GM18499 (cell line): ENCODE measurements at regions not wholly inside any gene's neighbourhood (a gene's known extent, or its start where the extent isn't known, plus 50 kb on each side); places are given as distances from the start of the nearest gene placed in this dataset.

Experiments used
- ATAC-seq: cut with Tn5 transposase; IDR thresholded peaks from one replicate; pipeline ENCODE4 v1.9.1; 2021; ENCODE audit warnings: moderate number of reproducible peaks; ENCODE audit not compliant: insufficient read depth, unreplicated experiment

GRCh38 chr7:153859239-153859638 is 193.0 kb upstream of the DPP6 start:
- no peak for ATAC-seq

DNA sequence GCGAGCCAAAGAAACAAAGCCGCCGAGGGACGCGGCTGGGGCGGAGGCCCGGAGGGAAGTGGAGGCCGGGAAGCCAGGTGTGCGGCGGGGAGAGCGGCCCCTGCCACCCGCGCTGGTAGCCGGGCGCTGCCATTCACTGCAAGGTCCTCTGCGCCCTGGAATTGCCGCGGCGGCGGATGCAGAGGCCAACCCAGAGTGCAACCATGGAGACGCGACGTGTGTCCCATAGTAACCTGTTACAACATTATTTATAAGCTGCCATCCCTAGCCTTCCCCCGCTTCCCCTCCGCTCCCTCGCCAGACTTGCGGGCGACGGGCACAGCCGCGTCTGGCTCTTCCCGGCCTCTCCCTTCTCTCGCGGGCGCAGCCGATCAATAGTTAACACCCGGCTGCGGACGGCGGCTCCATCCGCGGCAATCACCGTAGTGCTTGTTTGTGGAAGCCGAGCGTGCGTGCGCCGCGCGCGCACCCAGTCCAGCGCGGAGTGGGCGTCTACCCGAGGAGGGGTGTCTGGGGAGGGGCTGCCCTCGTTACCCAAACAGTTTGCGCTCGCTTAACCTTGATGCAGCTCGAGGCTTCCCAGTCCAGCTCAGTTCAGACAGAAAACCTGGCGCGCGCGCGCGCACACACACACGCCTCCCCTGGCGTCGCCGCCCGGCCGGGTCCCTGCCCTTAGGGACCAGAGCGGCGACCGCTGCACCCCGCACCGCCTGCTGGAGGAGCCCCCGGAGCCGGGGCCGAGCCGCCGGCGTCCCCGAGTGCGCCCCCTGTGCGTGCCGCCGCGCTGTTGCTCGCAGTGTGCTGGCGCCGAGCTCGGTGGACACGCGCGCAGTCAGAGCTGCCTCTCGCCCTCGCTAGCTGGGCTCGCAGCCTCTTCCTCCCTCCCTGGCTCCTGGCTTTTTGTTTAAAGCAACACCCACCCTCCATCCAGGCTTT is 165.4 kb upstream of the DPP6 start:
- no peak for ATAC-seq

DNA sequence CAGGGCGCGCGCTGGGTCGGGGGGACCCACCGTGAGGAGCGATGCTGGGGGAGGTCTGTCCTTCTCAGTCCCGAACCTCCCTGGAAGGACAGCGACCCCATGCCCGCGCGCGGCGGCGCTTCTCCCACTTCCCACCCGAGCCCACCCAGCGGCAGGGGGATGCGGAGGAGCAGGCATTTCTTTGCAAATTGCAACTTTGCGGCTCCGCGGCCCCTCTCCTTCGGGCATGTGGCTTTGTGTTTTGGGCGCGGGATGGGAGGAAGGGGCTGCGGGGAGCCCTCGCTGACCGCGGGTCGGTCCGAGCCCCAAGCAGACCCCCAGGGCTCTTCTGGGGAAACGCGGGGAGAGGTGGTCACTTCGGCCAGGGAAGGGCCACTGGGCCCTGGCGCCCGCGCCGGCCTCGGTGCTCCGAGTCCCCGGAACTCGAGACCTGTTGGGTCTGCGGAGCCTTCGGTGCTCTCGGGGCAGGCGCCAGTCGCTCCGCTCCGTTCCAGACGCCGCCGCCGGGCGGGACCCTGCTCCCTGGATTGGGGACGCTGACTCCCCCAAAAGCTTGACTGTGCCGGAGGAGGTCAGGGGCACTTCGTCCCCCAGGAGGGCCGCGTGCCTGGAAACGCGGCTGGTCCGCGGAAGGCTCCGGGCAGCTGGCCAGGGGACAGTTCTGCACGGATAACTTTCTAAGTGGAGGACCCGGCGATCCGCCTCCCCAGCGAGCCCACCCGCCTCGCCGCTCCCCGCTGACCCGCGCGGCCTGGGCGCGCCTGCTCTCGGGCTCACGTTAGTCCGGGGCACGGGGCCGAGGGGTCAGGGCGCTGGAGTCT is 164.2 kb upstream of the DPP6 start:
- ATAC-seq, result no peak

DNA sequence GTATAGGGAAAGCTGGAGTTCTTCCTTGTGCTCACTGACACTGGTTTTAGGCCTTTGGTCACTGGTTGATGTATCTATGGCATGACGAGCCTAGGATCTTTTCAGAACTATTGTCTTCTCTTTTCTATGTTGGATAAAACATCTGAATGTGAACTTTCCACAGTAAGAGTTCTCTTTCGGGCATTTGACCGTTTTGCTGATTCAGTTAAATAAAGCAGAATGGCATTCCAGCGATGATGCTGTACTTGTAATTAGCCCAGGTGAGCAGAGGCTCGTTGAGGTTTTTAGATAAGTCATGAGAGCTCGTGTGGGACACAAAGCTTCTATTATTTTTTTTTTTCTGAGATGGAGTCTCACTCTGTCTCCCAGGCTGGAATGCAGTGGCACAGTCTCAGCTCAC is 160.2 kb upstream of the DPP6 start:
- ATAC-seq, result no peak

DNA sequence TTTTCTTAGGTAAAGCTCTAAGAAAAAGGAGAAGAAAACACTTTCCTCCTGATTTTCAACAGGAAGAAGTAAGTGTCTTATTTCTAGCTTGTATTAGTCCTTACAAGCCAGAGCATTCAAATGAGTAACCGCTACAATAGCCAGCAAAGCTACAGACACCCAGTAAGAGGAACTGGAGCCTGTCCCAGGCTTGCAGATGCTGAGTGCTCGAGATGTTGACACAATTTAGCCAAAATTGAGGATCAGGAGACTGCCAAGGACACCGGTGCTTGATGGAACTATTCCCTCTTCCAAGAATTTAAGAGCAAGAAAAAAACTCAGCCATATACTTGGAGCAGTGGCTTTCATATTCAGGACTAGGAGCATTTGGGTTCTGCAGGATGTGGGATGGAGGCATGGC is 149.3 kb upstream of the DPP6 start:
- ATAC-seq, result no peak

- ATAC-seq, result no peak
Measured at GRCh38 chr7:153912211-153912610, 140.0 kb upstream of the DPP6 start.

GRCh38 chr7:153920126-153920525 is 132.1 kb upstream of the DPP6 start:
- no peak for ATAC-seq

DNA sequence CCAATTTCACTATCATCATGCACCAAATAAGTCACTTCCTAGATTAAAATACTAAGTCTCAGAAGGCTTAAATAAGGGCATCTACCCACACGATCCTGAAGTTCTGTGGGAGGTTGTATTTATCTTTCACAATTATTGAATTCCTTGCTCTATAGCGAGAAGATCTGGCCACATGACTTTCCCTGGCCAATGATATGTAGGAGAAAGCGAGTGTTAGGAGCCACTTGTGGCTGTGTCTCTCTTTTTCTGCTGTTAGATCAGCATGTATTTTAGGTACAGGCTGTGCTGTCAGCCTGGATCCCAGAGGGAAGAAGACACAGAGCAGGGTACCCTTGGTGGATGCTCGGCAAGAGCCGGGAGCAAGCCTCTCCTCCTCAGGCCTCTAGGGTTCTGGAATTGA is 131.3 kb upstream of the DPP6 start:
- ATAC-seq, result no peak

GRCh38 chr7:153921408-153921807 is 130.8 kb upstream of the DPP6 start:
- no peak for ATAC-seq

GRCh38 chr7:153930696-153931095 is 121.5 kb upstream of the DPP6 start:
- ATAC-seq, result no peak

GRCh38 chr7:153934048-153934447 is 118.2 kb upstream of the DPP6 start:
- ATAC-seq, result no peak

DNA sequence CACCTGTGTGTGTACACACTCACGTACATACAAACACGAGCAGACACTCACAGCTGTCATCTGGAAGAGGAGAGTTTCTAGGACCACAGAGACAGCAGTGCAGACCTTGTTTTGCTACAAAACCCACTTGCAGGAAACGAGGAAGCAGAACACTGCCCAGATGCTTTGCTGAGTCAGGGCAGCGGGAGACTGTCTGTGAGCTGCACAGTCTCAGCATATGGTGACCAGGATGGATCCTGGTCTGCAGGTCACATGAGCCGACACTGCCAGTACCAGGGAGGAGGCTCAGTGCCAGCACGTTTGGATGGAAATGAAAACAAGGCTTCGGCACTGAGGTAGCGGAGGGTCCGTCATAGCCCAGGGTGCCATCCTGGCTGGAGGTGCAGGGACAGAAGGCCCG is 117.6 kb upstream of the DPP6 start:
- ATAC-seq, result no peak

GRCh38 chr7:153935095-153935494 is 117.1 kb upstream of the DPP6 start:
- ATAC-seq, result no peak

- no peak for ATAC-seq
Measured at GRCh38 chr7:153938451-153938850, 113.7 kb upstream of the DPP6 start.

DNA sequence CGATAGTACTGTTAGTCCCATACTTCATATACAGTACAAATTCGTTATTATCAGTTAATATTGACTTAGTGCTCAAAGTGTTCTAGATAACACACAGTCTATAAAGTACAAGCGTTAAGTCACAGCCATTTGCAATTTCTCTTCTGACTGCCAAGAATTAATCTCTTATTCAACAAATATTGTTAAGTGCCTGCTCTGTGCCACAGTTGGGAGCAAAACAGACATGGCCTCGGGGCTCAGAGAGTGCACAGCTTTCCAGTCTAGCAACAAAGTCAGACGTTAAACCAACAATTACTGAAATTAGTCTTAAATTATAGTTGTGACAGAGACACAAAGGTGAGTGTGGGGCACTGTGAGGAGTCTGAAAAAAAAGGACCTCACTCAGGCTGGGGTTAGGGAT is 113.0 kb upstream of the DPP6 start:
- ATAC-seq, result no peak

- ATAC-seq, result no peak
Measured at GRCh38 chr7:153939654-153940053, 112.5 kb upstream of the DPP6 start.

- no peak for ATAC-seq
Measured at GRCh38 chr7:153941061-153941460, 111.1 kb upstream of the DPP6 start.

DNA sequence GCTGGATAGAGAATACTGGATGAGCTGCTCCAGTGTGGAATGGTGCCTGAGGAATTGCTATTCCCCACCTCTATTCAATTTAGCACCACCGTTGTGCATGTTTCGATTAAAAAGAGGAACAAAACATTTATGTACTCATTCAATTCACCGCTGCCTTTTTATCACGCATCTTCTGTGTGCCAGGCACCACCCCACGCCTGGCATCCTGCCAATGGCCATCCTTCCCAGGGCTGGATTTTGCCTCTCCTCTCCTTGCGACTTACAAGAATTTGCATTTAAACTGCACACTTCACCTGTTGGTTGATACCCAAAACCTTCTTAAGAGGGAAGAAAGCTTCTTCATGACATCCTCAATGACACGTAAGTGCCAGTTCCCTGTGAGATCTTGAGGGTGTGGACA is 110.2 kb upstream of the DPP6 start:
- no peak for ATAC-seq

DNA sequence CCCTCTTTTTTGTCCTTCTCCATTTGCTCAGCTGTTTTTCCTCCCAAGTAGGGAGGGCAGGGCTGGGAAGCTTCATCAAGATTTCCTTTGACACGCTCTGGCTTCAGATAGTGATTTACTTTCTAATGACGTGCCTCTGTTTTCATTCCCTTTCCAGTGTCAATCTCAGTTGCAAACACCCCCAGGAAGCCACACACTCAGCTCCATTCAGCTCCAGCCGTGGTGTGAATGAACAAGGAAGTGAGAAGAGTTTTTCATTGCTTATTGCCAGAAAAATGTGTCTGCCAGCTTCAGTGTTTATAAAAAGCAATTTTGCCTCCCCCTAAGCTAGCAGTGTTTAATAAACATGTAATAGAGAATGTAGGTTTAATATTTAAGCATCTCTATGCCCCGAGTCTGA is 108.7 kb upstream of the DPP6 start:
- no peak for ATAC-seq

DNA sequence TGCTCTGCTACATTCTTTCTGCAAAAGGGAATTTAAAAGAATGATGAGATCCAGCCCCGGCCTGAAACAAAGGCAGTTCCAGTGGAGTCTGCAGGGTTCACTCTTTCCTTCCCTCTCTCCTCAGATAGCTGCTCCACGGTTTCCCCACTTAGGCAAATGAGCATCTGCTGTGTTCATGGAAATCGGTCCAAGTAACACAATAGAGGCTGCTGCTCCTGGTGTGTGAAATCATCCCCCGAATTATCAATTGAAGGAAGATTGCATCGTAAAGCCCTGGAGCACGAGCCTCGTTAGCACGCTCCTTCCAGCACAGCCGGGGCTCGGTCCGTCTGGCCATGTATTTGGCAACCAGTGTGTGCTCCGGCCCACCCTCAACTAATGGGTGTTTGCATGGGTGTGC is 108.3 kb upstream of the DPP6 start:
- ATAC-seq, result no peak

DNA sequence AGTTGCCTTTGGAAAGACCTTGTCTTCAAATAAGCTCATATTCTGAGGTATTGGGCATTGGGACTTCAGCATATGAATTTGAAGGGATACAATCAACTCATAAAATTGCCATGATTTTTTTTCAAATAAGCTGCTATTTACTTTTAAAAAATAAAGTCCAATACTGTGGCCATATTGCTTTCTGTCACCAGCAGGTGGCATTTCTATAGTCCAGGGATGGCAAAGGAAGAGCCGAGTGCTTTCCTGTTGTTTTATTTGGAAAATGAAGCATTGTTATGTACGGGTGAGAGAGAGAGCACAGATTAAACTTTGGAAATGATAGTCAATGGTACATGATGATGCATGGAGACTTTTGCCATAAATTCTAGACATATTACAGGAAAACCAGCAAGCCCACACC is 104.1 kb upstream of the DPP6 start:
- ATAC-seq, result no peak
